ENCODE measurements at regions not wholly inside any gene's neighbourhood (a gene's known extent, or its start where the extent isn't known, plus 50 kb on each side); places are given as distances from the start of the nearest gene placed in this dataset.
"Not testable (repeated sequence)": the region's sequence is repeated elsewhere in the genome, so short reads cannot be mapped to it uniquely, and the experiment has no call there.

GRCh38 chr1:73854527-73854926 is 343.4 kb downstream of the LRRIQ3 start:
- DNase-seq (ENCODE audit: low spot score): no peak

- DNase-seq (ENCODE audit: low spot score): no peak
Measured at GRCh38 chr1:73842436-73842835, 355.5 kb downstream of the LRRIQ3 start.

GRCh38 chr1:73839922-73840321 is 358.1 kb downstream of the LRRIQ3 start:
- DNase-seq (ENCODE audit: low spot score): no peak

- DNase-seq (ENCODE audit: low spot score): no peak
Measured at GRCh38 chr1:73832276-73833181, 365.4 kb downstream of the LRRIQ3 start.

GRCh38 chr1:73827283-73827682 is 370.7 kb downstream of the LRRIQ3 start:
- DNase-seq (ENCODE audit: low spot score): not testable (repeated sequence)

GRCh38 chr1:73824065-73824464 is 373.9 kb downstream of the LRRIQ3 start:
- DNase-seq (ENCODE audit: low spot score): no peak

- no peak for DNase-seq (ENCODE audit: low spot score)
Measured at GRCh38 chr1:73821520-73821919, 376.5 kb downstream of the LRRIQ3 start.

GRCh38 chr1:73820843-73821242 is 377.1 kb downstream of the LRRIQ3 start:
- no peak for DNase-seq (ENCODE audit: low spot score)

- DNase-seq (ENCODE audit: low spot score): no peak
Measured at GRCh38 chr1:73813716-73814115, 384.3 kb downstream of the LRRIQ3 start.

- DNase-seq (ENCODE audit: low spot score): no peak
Measured at GRCh38 chr1:73813236-73813635, 384.7 kb downstream of the LRRIQ3 start.

- no peak for DNase-seq (ENCODE audit: low spot score)
Measured at GRCh38 chr1:73811798-73812197, 386.2 kb downstream of the LRRIQ3 start.

GRCh38 chr1:73804935-73805334 is 393.0 kb downstream of the LRRIQ3 start:
- no peak for DNase-seq (ENCODE audit: low spot score)

- DNase-seq (ENCODE audit: low spot score): peak; percentile 3
Measured at GRCh38 chr1:73803380-73803779, 394.6 kb downstream of the LRRIQ3 start.

- DNase-seq (ENCODE audit: low spot score): no peak
Measured at GRCh38 chr1:73801912-73802429, 396.0 kb downstream of the LRRIQ3 start.

- DNase-seq (ENCODE audit: low spot score): peak; percentile 46
Measured at GRCh38 chr1:73800376-73800775, 397.6 kb downstream of the LRRIQ3 start.

GRCh38 chr1:73789965-73790364 is 408.0 kb downstream of the LRRIQ3 start:
- DNase-seq (ENCODE audit: low spot score): no peak

- no peak for DNase-seq (ENCODE audit: low spot score)
Measured at GRCh38 chr1:73784026-73784425, 413.9 kb downstream of the LRRIQ3 start.

- no peak for DNase-seq (ENCODE audit: low spot score)
Measured at GRCh38 chr1:73783352-73783751, 414.6 kb downstream of the LRRIQ3 start.

- no peak for DNase-seq (ENCODE audit: low spot score)
Measured at GRCh38 chr1:73782901-73783300, 415.1 kb downstream of the LRRIQ3 start.

- DNase-seq (ENCODE audit: low spot score): no peak
Measured at GRCh38 chr1:73781251-73781650, 416.7 kb downstream of the LRRIQ3 start.

GRCh38 chr1:73778471-73778870 is 419.5 kb downstream of the LRRIQ3 start:
- no peak for DNase-seq (ENCODE audit: low spot score)

- DNase-seq (ENCODE audit: low spot score): no peak
Measured at GRCh38 chr1:73775896-73776295, 422.1 kb downstream of the LRRIQ3 start.

GRCh38 chr1:73772941-73773340 is 425.0 kb downstream of the LRRIQ3 start:
- no peak for DNase-seq (ENCODE audit: low spot score)
